ENCODE measurements at regions not wholly inside any gene's neighbourhood (a gene's known extent, or its start where the extent isn't known, plus 50 kb on each side); places are given as distances from the start of the nearest gene placed in this dataset.

- Histone ChIP-seq H3K36me3 (ENCODE audit: control insufficient read depth in 4 of 4, insufficient read depth in 3 of 4, low read depth in 1 of 4, low read length in 3 of 4) (no peaks in the 10 kb centered on the region), H3K4me3 (ENCODE audit: low read depth in 1 of 3, low read length in 3 of 3) (no peak overlapping the region), H3K27me3 (ENCODE audit: control insufficient read depth in 4 of 4, insufficient read depth in 4 of 4, low read length in 3 of 4) (peaks cover 0 to 10% (median under 1%) of the 10 kb centered on the region in 4 donors), H3K9me3 (ENCODE audit: control insufficient read depth in 4 of 4, low read length in 3 of 4) (no peaks in the 10 kb centered on the region), H3K9ac (ENCODE audit: low read depth in 1 of 2, low read length in 2 of 2) (no peak overlapping the region), H3K4me1 (ENCODE audit: control insufficient read depth in 4 of 4, insufficient read depth in 4 of 4, low read length in 3 of 4) (no peaks in the 10 kb centered on the region), H3K27ac (ENCODE audit: low read depth in 1 of 2, low read length in 2 of 2) (no peak overlapping the region)
- DNase-seq (ENCODE audit: low spot score): no peak
- 43% methylated on average over 2 of the region's 2 CpGs for WGBS
- TF ChIP-seq RAD21 (IDR thresholded peaks at IDR 0.05): no peak
These were observed 402.4 kb downstream of the AGTPBP1 start for GRCh38 chr9:85339338-85339737.

- H3K4me3 ChIP-seq (ENCODE audit: low read depth in 1 of 3, low read length in 3 of 3): no peak overlapping the region
- H3K27ac ChIP-seq (ENCODE audit: low read depth in 1 of 2, low read length in 2 of 2): no peak overlapping the region
- 32% methylated on average over 2 of the region's 2 CpGs for WGBS
- H3K27me3 ChIP-seq (ENCODE audit: control insufficient read depth in 4 of 4, insufficient read depth in 4 of 4, low read length in 3 of 4): no peaks in the 10 kb centered on the region
- DNase-seq (ENCODE audit: low spot score): no peak
- H3K4me1 ChIP-seq (ENCODE audit: control insufficient read depth in 4 of 4, insufficient read depth in 4 of 4, low read length in 3 of 4): no peaks in the 10 kb centered on the region
- H3K36me3 ChIP-seq (ENCODE audit: control insufficient read depth in 4 of 4, insufficient read depth in 3 of 4, low read depth in 1 of 4, low read length in 3 of 4): no peaks in the 10 kb centered on the region
- no peak overlapping the region for H3K9ac ChIP-seq (ENCODE audit: low read depth in 1 of 2, low read length in 2 of 2)
- H3K9me3 ChIP-seq (ENCODE audit: control insufficient read depth in 4 of 4, low read length in 3 of 4): no peaks in the 10 kb centered on the region
- TF ChIP-seq RAD21 (IDR thresholded peaks at IDR 0.05) (no peak), MAX (IDR thresholded peaks at IDR 0.05) (no peak), NR2F2 (IDR thresholded peaks at IDR 0.05) (no peak), TAF1 (conservative IDR thresholded peaks at IDR 0.05) (no peak), HNF4A (conservative IDR thresholded peaks at IDR 0.05) (no peak), CTCF (IDR thresholded peaks at IDR 0.05; ENCODE audit: low read depth, low read length, missing input control) (no peak), RXRA (IDR thresholded peaks at IDR 0.05) (no peak)
- TF ChIP-seq, protein P1, sequence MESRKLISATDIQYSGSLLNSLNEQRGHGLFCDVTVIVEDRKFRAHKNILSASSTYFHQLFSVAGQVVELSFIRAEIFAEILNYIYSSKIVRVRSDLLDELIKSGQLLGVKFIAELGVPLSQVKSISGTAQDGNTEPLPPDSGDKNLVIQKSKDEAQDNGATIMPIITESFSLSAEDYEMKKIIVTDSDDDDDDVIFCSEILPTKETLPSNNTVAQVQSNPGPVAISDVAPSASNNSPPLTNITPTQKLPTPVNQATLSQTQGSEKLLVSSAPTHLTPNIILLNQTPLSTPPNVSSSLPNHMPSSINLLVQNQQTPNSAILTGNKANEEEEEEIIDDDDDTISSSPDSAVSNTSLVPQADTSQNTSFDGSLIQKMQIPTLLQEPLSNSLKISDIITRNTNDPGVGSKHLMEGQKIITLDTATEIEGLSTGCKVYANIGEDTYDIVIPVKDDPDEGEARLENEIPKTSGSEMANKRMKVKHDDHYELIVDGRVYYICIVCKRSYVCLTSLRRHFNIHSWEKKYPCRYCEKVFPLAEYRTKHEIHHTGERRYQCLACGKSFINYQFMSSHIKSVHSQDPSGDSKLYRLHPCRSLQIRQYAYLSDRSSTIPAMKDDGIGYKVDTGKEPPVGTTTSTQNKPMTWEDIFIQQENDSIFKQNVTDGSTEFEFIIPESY (IDR thresholded peaks at IDR 0.05): no peak
- TF ChIP-seq, protein P2, sequence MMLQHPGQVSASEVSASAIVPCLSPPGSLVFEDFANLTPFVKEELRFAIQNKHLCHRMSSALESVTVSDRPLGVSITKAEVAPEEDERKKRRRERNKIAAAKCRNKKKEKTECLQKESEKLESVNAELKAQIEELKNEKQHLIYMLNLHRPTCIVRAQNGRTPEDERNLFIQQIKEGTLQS (IDR thresholded peaks at IDR 0.05): no peak
These were observed 407.5 kb downstream of the AGTPBP1 start for GRCh38 chr9:85334228-85334627.

DNA sequence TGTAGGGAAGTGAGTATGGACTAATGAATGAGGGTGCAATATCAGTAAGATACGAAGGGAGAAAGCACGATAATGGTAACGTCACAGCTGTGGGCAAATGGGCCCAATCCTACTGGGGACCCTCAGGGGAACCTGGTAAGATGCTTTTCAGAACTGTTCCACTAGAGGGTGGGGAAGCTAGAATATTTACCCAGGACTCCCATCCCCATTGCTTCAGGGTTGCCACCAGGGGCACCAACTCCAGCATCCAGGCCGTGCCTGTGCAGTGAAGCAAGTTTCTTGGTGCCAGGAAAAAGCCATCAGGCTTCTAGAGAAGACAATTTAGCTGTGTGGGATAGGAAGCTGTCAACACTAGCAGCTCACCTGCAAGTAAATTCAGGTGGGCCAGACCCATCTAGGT is 409.3 kb downstream of the AGTPBP1 start:
- Histone ChIP-seq H3K4me3 (ENCODE audit: low read depth in 1 of 3, low read length in 3 of 3) (no peak overlapping the region), H3K27ac (ENCODE audit: low read depth in 1 of 2, low read length in 2 of 2) (no peak overlapping the region), H3K36me3 (ENCODE audit: control insufficient read depth in 4 of 4, insufficient read depth in 3 of 4, low read depth in 1 of 4, low read length in 3 of 4) (no peaks in the 10 kb centered on the region), H3K4me1 (ENCODE audit: control insufficient read depth in 4 of 4, insufficient read depth in 4 of 4, low read length in 3 of 4) (no peaks in the 10 kb centered on the region), H3K9ac (ENCODE audit: low read depth in 1 of 2, low read length in 2 of 2) (no peak overlapping the region), H3K27me3 (ENCODE audit: control insufficient read depth in 4 of 4, insufficient read depth in 4 of 4, low read length in 3 of 4) (peaks cover 0 to 3% (median 0%) of the 10 kb centered on the region in 4 donors), H3K9me3 (ENCODE audit: control insufficient read depth in 4 of 4, low read length in 3 of 4) (no peaks in the 10 kb centered on the region)
- WGBS: 56% methylated on average over 4 of the region's 4 CpGs
- no peak for DNase-seq (ENCODE audit: low spot score)
- TF ChIP-seq RXRA (IDR thresholded peaks at IDR 0.05) (no peak), HNF4G (IDR thresholded peaks at IDR 0.05) (no peak), SP1 (IDR thresholded peaks at IDR 0.05) (no peak), JUND (IDR thresholded peaks at IDR 0.05) (no peak), CTCF (IDR thresholded peaks at IDR 0.05; ENCODE audit: low read depth, low read length, missing input control) (no peak), FOXA1 (IDR thresholded peaks at IDR 0.05) (no peak), GABPA (IDR thresholded peaks at IDR 0.05 in 1 of 2, conservative IDR thresholded peaks at IDR 0.05 in 1 of 2) (no peak), EGR1 (IDR thresholded peaks at IDR 0.05; ENCODE audit: low read depth in 2 of 2) (no peak), FOXA2 (IDR thresholded peaks at IDR 0.05) (no peak)
